GM13976 (cell line): ENCODE measurements at regions not wholly inside any gene's neighbourhood (a gene's known extent, or its start where the extent isn't known, plus 50 kb on each side); places are given as distances from the start of the nearest gene placed in this dataset.

Source experiments
- DNase-seq: peaks from one replicate; pipeline ENCODE4 v3.0.0; 2012; ENCODE audit warnings: low spot score
- in situ Hi-C: fragments of 300-500 bp; cut with MboI; formaldehyde crosslinking; loops from one replicate; pipeline ENCODE4 v1.12.0; 2022; ENCODE audit warnings: low sequenced_read_pairs, mixed read lengths, inconsistent platforms; ENCODE audit not compliant: unreplicated experiment
- TF ChIP-seq, protein P1 (sequence below): IDR thresholded peaks from 2 replicates; pipeline ENCODE4 v1.5.1; 2012; ENCODE audit warnings: borderline replicate concordance, mild to moderate bottlenecking; ENCODE audit not compliant: insufficient read depth; ENCODE audit errors: extremely low read depth, missing control alignments, control extremely low read depth

- TF ChIP-seq, protein P1, sequence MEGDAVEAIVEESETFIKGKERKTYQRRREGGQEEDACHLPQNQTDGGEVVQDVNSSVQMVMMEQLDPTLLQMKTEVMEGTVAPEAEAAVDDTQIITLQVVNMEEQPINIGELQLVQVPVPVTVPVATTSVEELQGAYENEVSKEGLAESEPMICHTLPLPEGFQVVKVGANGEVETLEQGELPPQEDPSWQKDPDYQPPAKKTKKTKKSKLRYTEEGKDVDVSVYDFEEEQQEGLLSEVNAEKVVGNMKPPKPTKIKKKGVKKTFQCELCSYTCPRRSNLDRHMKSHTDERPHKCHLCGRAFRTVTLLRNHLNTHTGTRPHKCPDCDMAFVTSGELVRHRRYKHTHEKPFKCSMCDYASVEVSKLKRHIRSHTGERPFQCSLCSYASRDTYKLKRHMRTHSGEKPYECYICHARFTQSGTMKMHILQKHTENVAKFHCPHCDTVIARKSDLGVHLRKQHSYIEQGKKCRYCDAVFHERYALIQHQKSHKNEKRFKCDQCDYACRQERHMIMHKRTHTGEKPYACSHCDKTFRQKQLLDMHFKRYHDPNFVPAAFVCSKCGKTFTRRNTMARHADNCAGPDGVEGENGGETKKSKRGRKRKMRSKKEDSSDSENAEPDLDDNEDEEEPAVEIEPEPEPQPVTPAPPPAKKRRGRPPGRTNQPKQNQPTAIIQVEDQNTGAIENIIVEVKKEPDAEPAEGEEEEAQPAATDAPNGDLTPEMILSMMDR, result no peak
- in situ Hi-C loops, result no loop called here
- DNase-seq, result no peak
Measured at GRCh38 chr3:87614998-87615397, 338.6 kb upstream of the POU1F1 start.

DNA sequence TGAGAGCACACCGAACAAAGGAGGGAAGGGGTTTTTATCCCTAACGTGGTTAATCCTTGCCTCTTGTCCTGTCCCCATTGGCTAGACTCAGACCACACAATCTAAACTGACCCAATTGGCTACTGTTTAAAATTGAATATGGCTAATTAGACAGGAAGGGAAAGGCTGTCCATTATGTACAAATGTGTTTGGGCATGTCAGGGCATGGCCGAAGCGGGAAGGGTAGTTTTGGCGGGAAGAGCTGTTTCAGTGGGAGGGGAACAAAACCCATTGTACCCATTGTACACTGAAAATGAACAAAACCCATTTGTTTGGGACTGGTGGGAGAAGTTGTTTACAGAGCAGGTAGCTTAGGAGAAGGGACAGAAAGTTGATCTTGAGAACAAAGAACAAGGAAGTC lies 330.9 kb upstream of the POU1F1 start:
- DNase-seq, result no peak
- TF ChIP-seq, protein P1, result no peak
- in situ Hi-C loops, result no loop called here

GRCh38 chr3:87595798-87596197 lies 319.4 kb upstream of the POU1F1 start:
- TF ChIP-seq, protein P1, result no peak
- in situ Hi-C loops, result no loop called here
- DNase-seq, result no peak

DNA sequence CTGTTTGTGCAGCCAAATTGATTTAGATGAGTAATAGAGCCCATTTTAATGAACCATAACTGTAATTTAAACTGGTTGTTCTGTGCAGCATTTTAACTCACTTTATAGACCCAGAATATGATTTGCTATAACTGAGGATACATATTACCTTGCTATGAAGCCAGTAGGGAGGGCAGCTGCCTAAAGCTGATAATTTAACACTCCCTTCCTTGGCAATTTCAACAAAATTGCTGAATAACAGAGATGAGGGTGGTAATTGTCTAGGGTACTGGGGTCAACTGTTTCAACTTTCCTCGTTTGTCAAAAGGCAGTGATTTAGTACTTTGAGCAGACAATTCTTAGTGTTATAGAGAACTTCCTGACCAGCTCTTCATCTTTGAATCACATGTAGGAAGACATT lies 304.9 kb upstream of the POU1F1 start:
- in situ Hi-C loops, result no loop called here
- TF ChIP-seq, protein P1, result no peak
- DNase-seq, result no peak

GRCh38 chr3:87576752-87577151 lies 300.4 kb upstream of the POU1F1 start:
- DNase-seq, result no peak
- TF ChIP-seq, protein P1, result no peak
- in situ Hi-C loops, result no loop called here

DNA sequence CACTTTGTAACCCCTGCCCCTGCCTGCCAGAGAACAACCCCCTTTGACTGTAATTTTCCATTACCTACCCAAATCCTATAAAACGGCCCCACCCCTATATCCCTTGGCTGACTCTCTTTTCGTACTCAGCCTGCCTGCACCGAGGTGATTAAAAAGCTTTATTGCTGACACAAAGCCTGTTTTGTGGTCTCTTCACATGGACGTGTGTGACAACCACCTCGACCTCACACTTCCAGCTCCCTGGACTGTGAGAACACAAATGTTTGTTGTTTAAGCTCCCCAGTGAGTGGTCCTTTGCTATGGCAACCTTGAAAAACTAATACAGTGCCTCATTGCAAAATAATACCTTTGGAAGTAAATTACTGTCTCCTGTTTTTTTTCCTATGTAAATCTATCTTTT lies 299.2 kb upstream of the POU1F1 start:
- TF ChIP-seq, protein P1, result no peak
- in situ Hi-C loops, result no loop called here
- DNase-seq, result no peak

DNA sequence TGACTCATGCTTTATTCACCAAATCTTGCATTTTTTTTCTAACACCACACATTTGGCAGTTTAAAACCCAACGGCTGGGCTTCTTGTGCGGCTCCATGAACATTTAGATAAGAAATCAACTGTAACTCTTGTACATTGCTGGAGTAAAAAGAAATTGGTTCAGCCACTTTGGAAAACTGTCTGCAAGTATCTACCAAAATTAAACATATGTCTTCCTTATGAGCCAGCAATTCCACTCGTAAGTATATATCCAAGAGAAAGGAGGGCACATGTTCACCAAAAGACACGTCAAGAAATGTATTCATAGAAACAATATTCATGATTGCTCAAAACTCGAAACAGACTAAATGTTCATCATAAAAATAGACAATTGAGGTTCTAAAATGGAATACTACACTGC lies 291.9 kb upstream of the POU1F1 start:
- in situ Hi-C loops, result no loop called here
- no peak for DNase-seq
- TF ChIP-seq, protein P1, result no peak
